GM18511 (cell line): ENCODE measurements at regions not wholly inside any gene's neighbourhood (a gene's known extent, or its start where the extent isn't known, plus 50 kb on each side); places are given as distances from the start of the nearest gene placed in this dataset.
A peak's percentile ranks its signal among the peaks of the same experiment; 100 is the strongest.

Experiments
- ATAC-seq: cut with Tn5 transposase; IDR thresholded peaks from one replicate; pipeline ENCODE4 v1.9.1; 2021; ENCODE audit warnings: mild to moderate bottlenecking, moderate library complexity; ENCODE audit not compliant: unreplicated experiment

DNA sequence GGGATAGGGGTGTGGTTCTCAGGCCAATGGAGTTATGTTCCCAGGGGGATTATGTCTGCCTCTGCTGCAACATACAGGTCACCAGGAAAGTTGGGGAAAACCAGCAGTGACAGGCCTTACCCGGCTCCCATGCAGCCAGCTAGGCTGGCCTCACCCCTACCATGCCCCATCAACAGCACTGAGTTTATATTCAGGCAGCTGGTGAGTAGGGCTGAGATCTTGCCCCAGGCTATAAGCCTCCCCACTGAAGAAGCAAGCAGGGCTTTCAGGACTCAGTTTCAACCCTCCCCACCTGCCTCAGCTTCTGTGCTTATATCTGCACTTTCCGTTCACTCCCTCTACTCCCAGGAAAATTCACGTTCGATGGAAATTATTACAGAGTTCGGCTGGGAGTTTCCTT lies 122.4 kb upstream of the PGRMC2 start:
- ATAC-seq: no peak

DNA sequence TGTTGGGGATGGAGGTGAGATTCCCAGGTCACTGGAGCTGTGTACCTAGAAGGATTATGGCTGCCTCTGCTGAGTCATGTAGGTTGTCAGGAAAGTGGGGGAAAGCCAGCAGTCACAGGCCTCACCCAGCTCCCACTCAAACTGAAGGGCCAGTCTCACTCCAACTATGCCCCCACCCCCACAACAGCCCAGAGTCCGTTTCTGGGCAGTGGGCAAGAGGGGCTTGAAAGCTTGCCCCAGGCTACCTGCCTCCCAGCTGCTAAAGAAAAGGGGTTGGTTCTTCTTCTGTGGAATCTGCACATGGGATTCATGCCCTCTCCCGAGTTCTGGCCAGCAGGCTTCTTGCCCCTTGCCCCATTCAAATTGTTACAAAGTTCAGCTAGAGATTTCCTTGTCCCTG lies 116.0 kb upstream of the PGRMC2 start:
- ATAC-seq: no peak

- ATAC-seq: no peak
These were observed 107.2 kb upstream of the PGRMC2 start for GRCh38 chr4:128394778-128395177.

DNA sequence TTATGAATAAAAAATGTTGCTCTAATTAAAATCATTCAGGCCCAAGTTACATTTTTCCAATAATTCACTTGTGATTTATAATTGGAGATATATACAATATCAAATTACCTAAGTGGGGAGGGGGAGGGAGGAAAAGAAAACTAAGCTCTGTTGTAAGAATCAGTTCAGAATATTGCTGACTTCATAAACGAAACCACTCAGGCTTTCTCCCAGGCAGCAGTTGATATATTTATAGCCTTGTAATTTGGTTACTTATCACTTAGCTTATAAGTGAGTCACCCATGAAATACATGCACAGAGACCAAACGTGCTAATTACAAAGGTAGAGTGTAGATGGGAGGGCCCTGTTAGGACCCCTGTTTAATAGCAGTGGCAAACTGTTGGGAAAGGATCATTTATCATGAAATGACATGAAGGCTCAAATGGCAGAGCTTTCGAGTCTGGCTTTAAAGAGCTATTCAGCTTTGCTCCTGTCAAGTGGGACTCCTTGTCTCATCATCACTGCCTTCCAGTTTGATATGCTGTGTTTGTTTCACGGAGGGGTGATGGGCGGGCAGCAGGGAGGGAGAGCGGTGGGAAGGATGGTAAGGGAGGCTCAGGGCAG lies 105.6 kb upstream of the PGRMC2 start:
- ATAC-seq: peak; percentile 93

DNA sequence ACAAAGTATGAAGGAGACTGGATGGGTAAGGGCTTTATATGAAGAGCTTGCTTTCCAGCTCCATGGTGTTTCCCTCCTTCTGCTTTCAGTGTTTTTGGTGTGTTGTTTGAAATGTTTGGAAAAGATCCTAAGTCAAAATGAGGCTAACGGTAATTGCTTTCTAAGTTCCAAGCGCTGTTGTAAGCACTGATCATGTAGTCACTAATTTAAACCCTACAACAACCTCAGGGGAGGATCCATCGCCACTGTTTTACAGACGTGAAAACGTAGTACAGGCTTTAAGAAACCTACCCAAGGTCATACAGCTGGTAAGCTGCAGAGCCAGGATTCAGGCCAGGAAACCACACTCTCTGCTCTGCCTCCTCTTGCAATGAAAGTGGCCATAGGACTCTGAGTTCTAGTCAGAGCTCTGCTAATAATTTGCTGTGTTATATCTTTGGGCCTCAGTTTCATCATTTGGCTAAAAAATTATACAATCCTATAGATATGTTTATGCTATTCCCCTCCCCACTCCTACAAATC lies 102.9 kb upstream of the PGRMC2 start:
- no peak for ATAC-seq

DNA sequence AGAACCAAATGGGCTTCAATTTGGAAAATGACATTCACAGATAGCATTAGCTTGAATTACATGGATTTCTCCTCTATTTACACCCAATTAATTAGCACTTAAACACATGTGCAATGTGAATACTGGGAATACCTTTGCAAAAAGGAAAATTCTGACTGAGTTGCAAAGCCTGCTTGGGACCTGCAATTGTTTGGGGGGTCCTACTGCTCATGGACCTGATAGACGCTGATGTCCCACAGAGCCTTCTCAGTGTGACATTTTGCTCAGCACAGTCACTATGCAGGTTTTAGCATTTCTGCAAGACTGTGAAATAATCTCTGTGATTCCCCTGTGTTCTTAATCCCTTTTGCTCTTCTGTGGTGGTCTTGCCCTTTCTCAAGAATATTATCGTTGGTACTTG lies 101.2 kb upstream of the PGRMC2 start:
- ATAC-seq: no peak

DNA sequence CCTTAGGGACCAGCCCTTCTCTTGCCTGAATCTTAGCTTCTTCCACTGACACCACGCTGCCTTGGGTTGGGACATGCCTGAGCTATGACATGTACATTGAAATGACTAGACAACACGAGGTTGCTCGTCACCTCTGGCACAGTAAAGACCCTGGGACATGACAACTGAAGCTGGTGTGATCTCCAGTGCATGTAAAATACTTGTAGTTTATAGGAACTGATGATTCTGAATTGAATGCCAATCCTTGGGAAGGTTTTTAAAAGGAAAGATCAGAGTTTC lies 100.7 kb upstream of the PGRMC2 start:
- no peak for ATAC-seq

DNA sequence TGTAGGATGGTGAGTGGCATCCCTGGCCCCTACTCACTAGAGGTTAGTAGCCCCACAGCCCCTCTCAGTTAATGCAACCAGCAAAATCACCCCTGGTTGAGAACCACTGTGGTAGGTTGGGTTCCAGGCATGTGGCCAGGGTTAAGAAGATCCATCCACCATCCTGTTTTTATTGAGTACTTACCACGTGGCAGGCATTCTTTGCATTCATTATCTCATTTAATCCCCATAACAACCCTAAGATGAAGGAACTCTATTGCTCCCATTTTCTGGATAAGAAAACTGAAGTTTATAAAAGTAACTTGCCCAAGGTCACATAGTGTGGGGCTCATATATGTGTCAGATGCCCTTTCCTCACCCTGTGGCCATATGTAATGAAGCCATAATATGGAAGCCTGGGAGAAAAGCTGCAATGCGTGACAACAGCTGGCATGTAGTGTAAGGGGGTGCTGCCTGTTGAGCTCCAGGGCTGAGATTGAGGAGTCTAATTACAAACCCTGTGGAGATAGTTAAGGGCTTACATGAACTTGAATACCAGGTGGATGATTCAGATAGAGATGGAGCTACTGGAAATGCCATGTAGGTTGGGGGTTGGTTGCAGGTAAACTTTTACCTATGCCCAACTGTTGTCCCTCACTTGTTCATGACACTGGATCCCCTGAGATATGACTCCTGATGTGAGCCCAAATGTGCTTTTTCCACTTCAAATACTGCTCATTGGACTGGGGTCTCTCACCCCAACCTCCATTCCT lies 100.2 kb upstream of the PGRMC2 start:
- ATAC-seq: no peak

DNA sequence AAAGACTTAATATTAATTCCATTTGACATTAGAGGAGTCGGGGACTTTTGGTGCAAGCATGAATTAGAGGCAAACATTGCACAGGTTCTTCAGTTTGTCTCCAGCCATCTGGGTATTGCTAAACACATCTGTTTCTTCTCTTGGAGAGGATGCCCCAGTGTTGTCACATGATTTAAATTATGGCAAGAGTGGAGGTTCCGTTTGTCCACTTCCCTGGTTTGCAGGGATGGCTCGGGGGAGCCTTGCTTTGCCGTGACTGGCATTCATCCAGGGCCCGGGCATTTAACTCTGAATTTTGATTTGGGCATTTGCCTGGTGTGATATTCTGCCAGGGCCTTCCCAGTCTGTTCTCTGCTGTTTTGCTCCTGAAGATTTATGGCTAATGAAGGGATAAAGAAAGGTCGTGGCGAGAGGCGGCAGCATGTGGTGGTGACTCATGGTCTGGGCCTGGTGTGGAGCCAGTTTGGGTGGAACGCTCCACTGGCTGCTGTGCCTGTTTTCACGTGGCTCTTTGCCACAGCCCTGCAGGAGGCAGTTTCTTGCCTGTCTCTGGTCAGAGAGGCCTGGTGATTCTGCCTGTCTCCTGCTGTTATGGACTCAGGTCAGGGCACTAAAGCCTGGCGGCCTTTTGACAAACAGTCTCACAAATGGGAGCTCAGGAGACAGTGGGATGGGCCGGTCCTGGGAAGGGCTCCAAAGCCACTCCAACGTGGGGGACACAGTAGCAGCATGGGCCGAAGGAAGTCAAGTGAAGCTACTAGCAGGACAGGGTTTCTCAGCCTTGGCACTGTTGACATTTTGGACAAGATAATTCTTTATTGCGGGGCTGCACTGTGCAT lies 99.4 kb upstream of the PGRMC2 start:
- peak; percentile 56 for ATAC-seq

- no peak for ATAC-seq
These were observed 98.2 kb upstream of the PGRMC2 start for GRCh38 chr4:128385683-128386304.

- ATAC-seq: no peak
These were observed 97.4 kb upstream of the PGRMC2 start for GRCh38 chr4:128384765-128385598.

DNA sequence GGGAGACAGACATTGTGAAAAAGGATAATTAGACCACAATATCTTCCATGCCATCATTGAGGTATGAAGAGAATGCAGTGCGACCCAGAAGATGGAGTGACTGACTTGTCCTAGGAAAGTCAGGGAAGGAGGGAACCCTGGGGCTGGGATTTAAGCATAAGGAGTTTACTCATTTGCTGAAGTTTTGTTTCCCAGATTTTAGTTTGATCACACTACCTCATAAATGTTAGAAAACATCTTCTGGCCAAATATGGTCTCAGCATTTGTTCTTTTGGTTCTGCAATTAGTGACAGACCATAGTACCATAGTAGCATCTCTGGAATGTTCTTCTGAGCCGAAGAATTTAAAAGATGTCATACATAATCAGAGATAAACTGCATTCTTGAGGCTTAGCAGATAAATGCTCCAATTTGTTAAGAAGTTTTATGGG lies 96.5 kb upstream of the PGRMC2 start:
- no peak for ATAC-seq

- no peak for ATAC-seq
These were observed 94.3 kb upstream of the PGRMC2 start for GRCh38 chr4:128381748-128382559.

DNA sequence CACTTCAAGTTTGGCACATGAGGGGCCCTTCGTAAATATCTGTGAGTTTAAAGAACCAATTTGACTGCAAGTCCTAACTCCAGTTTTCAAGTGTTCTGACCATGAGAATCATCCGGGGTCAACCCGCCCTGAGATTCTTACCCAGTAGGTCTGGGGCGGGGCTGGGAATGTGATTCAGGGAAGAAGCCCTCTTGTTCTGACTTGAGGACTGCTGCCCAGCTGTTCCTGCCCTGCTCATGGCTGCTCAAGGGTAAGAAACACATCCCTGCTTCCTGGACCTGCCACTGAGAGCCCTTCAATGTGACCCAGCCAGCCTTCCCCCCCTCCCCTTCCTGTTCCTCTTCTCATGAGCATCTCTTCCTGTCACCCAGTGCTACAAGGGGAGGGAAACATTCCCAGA lies 92.7 kb upstream of the PGRMC2 start:
- no peak for ATAC-seq

GRCh38 chr4:128379860-128380259 lies 92.2 kb upstream of the PGRMC2 start:
- ATAC-seq: peak; percentile 92

- no peak for ATAC-seq
These were observed 91.1 kb upstream of the PGRMC2 start for GRCh38 chr4:128378668-128379067.

- no peak for ATAC-seq
These were observed 89.3 kb upstream of the PGRMC2 start for GRCh38 chr4:128376958-128377357.

- no peak for ATAC-seq
These were observed 88.7 kb upstream of the PGRMC2 start for GRCh38 chr4:128376303-128376702.

- no peak for ATAC-seq
These were observed 86.0 kb upstream of the PGRMC2 start for GRCh38 chr4:128373628-128374027.

DNA sequence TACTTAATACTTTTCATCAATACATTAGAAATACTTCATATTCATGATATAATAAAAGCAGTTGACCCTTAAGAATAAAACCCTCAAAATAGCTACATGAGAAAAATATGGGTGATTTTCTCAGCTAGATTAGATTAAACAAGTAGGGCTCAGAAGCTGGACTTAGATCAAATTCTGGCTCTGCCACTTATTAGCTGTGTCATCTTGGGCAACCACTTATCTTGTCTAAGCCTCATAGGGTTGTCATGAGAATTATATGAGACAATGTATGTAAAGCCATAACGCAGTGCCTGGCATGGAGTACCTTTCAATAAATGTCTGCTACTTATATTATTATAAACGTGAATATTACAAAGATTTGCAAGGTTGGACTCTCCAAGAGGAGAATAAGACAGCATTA lies 84.3 kb upstream of the PGRMC2 start:
- no peak for ATAC-seq
